Activated naive CD8-positive, alpha-beta T cell treated with anti-CD3 and anti-CD28 coated beads, Interleukin-2, amount 10 ng/mL, durations not matched to agents 7 days and 5 days (primary cell): ENCODE measurements at regions not wholly inside any gene's neighbourhood (a gene's known extent, or its start where the extent isn't known, plus 50 kb on each side); places are given as distances from the start of the nearest gene placed in this dataset.

Experiments used
- ATAC-seq: fragments of 150-1000 bp; cut with Tn5 transposase; one replicate; pipeline ENCODE4 v1.10.0; 2021; ENCODE audit warnings: low read depth, moderate library complexity
- POLR2A ChIA-PET: fragments of 350-600 bp; sonication (Branson Sonifier 250); formaldehyde crosslinking; loops from one replicate; lab custom pipeline; 2021; ENCODE audit warnings: antibody characterized with exemption; lab: Charles Lee
- DNase-seq: peaks from one replicate; pipeline ENCODE4 v3.0.0; 2021
- H3K27ac Mint-ChIP-seq: one replicate; pipeline ENCODE4 v1.8.0; 2022; ENCODE audit warnings: mild to moderate bottlenecking, mixed read lengths
- H3K27me3 Mint-ChIP-seq: one replicate; pipeline ENCODE4 v1.8.0; 2022; ENCODE audit warnings: mild to moderate bottlenecking, moderate library complexity, mixed read lengths
- H3K36me3 Mint-ChIP-seq: one replicate; pipeline ENCODE4 v1.8.0; 2021; ENCODE audit warnings: mild to moderate bottlenecking, mixed read lengths
- H3K4me1 Mint-ChIP-seq: one replicate; pipeline ENCODE4 v1.8.0; 2021; ENCODE audit warnings: mixed read lengths
- H3K4me3 Mint-ChIP-seq: one replicate; pipeline ENCODE4 v1.8.0; 2022; ENCODE audit warnings: mild to moderate bottlenecking, moderate library complexity, mixed read lengths
- H3K9me3 Mint-ChIP-seq: one replicate; pipeline ENCODE4 v1.8.0; 2021; ENCODE audit warnings: mixed read lengths

DNA sequence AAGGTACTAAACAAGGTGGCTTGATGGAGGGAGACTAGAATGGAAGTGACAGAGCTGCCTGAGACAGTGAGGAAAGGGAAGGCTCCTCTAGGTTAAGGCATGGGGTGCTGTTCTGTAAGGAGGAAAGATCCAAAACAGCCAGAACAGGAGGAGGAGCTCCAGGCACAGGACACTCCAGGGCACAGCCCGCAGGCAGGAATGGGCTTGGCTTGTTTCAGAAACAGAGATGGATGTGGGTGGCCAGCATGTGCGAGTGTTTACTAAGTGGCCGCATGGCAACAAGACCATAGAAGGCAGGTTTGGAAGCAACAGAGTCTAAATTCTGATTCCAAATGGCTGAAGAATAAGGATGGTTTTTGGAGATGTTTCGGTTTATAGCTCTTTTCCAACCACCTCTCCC lies 889.1 kb downstream of the AACS start:
- H3K27me3 Mint-ChIP-seq: no peaks in the 10 kb centered on the region
- H3K4me1 Mint-ChIP-seq: no peaks in the 10 kb centered on the region
- no peak overlapping the region for H3K27ac Mint-ChIP-seq
- H3K4me3 Mint-ChIP-seq: no peak overlapping the region
- peaks cover 8% of the 10 kb centered on the region for H3K9me3 Mint-ChIP-seq
- ATAC-seq: no peak
- POLR2A ChIA-PET: no interaction called here
- no peaks in the 10 kb centered on the region for H3K36me3 Mint-ChIP-seq
- no peak for DNase-seq

GRCh38 chr12:125956186-125956585 lies 891.0 kb downstream of the AACS start:
- H3K27ac Mint-ChIP-seq: no peak overlapping the region
- H3K36me3 Mint-ChIP-seq: no peaks in the 10 kb centered on the region
- POLR2A ChIA-PET: no interaction called here
- peaks cover 11% of the 10 kb centered on the region for H3K9me3 Mint-ChIP-seq
- H3K4me3 Mint-ChIP-seq: no peak overlapping the region
- H3K27me3 Mint-ChIP-seq: no peaks in the 10 kb centered on the region
- H3K4me1 Mint-ChIP-seq: no peaks in the 10 kb centered on the region
- DNase-seq: no peak
- no peak for ATAC-seq

DNA sequence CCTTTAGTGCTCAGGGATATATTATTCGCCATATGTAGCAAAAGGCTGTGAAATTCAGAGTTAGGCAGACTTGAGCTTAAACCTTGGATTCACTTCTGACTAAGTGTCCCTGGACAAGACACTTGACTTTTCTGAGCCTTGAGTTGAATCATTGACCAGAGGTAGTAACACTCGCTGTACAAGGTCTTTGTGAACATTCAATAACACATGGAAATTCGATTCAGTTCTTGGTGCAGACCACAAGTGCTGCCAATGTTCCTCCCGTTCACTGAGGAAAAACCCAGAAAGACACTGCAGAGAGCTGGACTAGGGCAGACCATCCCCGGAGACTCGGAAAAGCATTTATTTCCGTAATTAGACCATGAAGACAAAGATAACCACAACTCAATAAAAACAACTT lies 901.4 kb downstream of the AACS start:
- DNase-seq: no peak

DNA sequence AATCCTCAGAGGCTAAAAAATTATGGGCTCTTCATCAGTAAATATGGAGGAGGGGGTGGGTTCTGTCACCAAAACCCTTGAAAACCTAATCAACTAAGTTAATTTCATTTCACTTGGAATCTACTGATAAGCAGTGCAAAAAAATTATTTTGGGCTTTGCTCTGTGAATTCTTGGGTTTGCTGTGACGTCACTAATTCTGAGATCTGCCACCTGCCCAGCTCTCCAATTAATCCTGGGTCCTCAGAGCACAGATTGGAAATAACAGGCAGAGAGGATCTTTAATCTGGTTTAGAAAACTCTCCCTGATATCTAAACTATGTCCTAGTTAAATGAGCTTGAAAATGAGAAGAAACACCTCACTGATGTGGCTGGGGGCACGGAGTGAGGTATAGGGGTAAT lies 903.2 kb downstream of the AACS start:
- POLR2A ChIA-PET: no interaction called here
- Mint-ChIP-seq H3K36me3 (no peaks in the 10 kb centered on the region), H3K27me3 (no peaks in the 10 kb centered on the region), H3K27ac (no peak overlapping the region), H3K4me3 (no peak overlapping the region), H3K9me3 (peaks cover 8% of the 10 kb centered on the region), H3K4me1 (no peaks in the 10 kb centered on the region)
- ATAC-seq (no peak), DNase-seq (no peak)

More for the DNA sequence above, 901.4 kb downstream of the AACS start:
- H3K4me3 Mint-ChIP-seq: no peak overlapping the region
- H3K9me3 Mint-ChIP-seq: peaks cover 10% of the 10 kb centered on the region
- no peaks in the 10 kb centered on the region for H3K36me3 Mint-ChIP-seq
- no peaks in the 10 kb centered on the region for H3K27me3 Mint-ChIP-seq
- ATAC-seq: no peak
- no peak overlapping the region for H3K27ac Mint-ChIP-seq
- POLR2A ChIA-PET: no interaction called here
- no peaks in the 10 kb centered on the region for H3K4me1 Mint-ChIP-seq

DNA sequence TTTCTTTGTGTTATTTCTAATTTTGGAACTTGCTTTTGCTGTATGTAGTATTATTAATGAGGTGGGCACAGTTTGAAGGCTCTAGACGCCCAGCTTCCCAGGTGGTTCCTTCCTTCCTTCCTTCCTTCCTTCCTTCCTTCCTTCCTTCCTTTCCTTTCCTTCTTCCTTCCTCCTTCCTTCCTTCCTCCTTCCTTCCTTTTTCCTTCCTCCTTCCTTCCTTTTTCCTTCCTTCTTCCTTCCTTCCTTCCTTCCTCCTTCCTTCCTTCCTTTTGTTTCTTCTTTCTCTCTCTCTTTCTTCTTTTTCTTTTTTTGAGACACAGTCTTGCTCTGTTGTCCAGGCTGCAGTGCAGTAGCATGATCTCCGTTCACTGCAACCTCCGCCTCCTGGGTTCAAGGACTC lies 906.7 kb downstream of the AACS start:
- H3K4me3 Mint-ChIP-seq: no peak overlapping the region
- no peaks in the 10 kb centered on the region for H3K27me3 Mint-ChIP-seq
- no peaks in the 10 kb centered on the region for H3K9me3 Mint-ChIP-seq
- H3K36me3 Mint-ChIP-seq: no peaks in the 10 kb centered on the region
- no peak for ATAC-seq
- no peak overlapping the region for H3K27ac Mint-ChIP-seq
- POLR2A ChIA-PET: no interaction called here
- no peaks in the 10 kb centered on the region for H3K4me1 Mint-ChIP-seq
- no peak for DNase-seq

DNA sequence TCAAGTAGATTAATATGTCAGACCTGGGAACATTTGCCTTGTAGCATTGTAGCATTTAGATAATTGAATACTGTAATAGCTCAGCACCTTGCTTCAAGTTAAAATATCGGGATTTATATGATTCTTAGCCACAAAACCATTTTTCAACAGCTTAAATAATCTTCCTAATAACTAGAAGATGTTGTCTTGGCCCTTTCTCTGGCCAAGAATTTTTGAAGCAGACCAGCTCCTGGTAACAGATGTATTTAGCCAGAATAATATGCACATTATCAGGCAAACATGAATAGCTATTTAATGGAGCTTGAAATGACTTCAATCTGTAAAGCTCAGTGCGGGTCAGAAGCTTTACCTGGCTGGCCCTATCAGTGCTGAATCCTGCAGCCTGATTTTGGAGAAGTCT lies 913.1 kb downstream of the AACS start:
- H3K27me3 Mint-ChIP-seq: no peaks in the 10 kb centered on the region
- H3K4me1 Mint-ChIP-seq: no peaks in the 10 kb centered on the region
- no peak overlapping the region for H3K27ac Mint-ChIP-seq
- no peak overlapping the region for H3K4me3 Mint-ChIP-seq
- no peak for DNase-seq
- no peaks in the 10 kb centered on the region for H3K36me3 Mint-ChIP-seq
- peaks cover 2% of the 10 kb centered on the region for H3K9me3 Mint-ChIP-seq
- POLR2A ChIA-PET: no interaction called here
- no peak for ATAC-seq

DNA sequence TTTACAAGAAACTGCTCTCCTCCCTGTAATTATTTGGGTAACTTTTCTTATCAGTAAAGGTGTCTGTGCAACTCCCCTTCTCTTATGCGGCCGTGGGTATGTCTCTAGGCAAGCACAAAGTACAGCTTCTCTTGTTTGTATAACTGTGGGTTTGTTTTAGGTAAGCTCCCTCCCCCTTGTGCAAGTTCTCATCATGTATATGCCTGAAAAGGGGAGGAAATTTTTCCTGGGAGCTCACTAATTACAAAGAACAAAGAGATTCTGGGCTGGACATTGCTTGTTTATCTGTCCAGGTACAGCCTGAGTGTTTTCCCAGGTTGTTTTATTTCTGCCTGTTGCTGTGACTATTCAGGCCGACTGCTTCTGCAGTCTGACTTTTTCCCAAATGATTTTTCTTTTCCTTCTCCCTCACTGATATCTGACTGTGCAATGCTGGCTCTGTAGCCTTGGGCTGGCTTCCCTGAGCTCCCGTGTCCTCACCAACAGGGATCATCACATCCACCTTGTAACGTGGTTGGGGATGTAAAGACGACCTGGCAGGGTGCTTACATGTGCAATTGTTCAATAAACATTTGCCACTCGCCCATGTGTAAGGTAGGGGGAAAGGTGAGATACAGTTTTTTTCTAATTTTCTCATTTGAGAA lies 916.5 kb downstream of the AACS start:
- no peaks in the 10 kb centered on the region for H3K36me3 Mint-ChIP-seq
- peaks cover 2% of the 10 kb centered on the region for H3K9me3 Mint-ChIP-seq
- H3K4me3 Mint-ChIP-seq: no peak overlapping the region
- peaks cover 5% of the 10 kb centered on the region for H3K27me3 Mint-ChIP-seq
- no peak for ATAC-seq
- H3K27ac Mint-ChIP-seq: no peak overlapping the region
- POLR2A ChIA-PET: no interaction called here
- no peaks in the 10 kb centered on the region for H3K4me1 Mint-ChIP-seq
- DNase-seq: no peak

DNA sequence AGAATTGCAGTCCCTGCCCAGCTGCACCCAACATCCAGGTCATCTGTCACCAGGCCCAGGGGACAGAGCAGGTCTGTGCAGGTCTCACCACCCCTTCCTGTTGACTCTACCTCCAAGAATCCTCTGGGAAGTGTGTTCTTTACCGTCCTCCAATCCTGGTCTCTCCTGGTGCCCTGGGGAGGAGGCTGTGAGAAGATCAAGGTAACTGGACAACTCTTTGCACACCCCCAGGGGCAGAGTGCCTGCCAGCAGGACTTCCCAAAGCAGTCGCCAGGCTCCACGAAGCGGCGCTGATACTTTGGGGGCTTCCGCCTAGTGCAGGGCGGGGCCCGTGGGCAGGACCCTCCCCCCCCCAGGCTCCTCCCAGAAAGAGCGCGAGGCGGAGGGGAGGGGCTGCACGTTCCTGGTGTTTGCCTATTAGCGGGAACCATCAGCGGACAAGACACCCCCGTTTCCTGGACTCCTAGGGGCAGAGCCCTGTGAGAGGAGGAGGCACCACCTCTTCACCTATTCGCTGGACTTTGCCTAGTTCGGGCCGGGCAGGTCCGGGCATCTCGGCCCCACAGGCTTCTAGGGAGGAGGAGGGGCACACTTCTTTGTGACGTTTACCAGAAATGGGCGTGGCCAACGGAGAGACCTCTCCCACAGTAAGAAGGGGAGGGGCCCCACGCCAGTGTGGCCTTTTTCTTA lies 918.0 kb downstream of the AACS start:
- DNase-seq (no peak), ATAC-seq (peak; percentile 14)
- Mint-ChIP-seq H3K9me3 (peaks cover 2% of the 10 kb centered on the region), H3K27me3 (peaks cover 5% of the 10 kb centered on the region), H3K4me3 (no peak overlapping the region), H3K27ac (no peak overlapping the region), H3K4me1 (no peaks in the 10 kb centered on the region), H3K36me3 (no peaks in the 10 kb centered on the region)
- POLR2A ChIA-PET: no interaction called here

DNA sequence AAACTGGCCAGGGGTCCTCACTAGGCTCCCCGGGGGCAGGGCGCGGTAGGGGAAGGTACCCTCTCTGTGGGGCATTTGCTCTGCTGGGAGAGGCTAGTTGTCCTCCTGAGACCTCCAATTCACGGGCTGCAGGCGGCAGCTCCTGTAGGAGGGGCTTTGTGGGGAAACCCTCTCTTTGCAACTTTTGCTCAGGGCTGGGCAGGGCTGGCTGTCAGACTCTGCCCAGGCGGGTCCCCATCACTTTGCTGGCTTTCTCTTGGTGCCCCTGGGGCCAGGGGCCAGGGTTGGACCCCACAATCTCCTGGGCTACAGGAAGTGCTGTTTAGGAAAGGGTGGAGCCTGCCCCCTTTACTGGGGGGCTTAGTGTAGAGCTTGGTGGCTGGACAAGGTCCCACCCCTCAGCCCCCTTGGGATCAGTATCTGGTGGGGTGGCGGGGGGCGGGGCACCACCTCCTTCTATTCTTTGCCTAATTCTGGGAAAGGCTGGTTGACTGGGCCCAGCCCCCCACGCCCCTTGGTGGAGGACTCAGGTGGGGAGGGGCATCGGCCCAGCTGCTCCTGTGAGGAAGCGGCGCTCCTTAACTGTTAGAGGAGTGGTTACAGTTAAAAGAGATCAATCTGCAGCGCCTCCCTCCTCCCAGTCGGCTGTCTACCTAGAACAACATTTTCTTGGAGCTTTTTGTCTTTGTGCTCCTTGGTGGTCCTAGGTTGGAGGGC lies 918.7 kb downstream of the AACS start:
- DNase-seq (no peak), ATAC-seq (no peak)
- POLR2A ChIA-PET: no interaction called here
- H3K4me1 Mint-ChIP-seq: no peaks in the 10 kb centered on the region
- H3K4me3 Mint-ChIP-seq: no peak overlapping the region
- peaks cover 5% of the 10 kb centered on the region for H3K27me3 Mint-ChIP-seq
- H3K9me3 Mint-ChIP-seq: peaks cover 2% of the 10 kb centered on the region
- H3K27ac Mint-ChIP-seq: no peak overlapping the region
- H3K36me3 Mint-ChIP-seq: no peaks in the 10 kb centered on the region

GRCh38 chr12:125988545-125988944 lies 923.3 kb downstream of the AACS start:
- Mint-ChIP-seq H3K4me3 (no peak overlapping the region), H3K36me3 (no peaks in the 10 kb centered on the region), H3K4me1 (no peaks in the 10 kb centered on the region), H3K27me3 (peaks cover 5% of the 10 kb centered on the region), H3K27ac (no peak overlapping the region), H3K9me3 (no peaks in the 10 kb centered on the region)
- no peak for ATAC-seq
- POLR2A ChIA-PET: no interaction called here
- DNase-seq: no peak

DNA sequence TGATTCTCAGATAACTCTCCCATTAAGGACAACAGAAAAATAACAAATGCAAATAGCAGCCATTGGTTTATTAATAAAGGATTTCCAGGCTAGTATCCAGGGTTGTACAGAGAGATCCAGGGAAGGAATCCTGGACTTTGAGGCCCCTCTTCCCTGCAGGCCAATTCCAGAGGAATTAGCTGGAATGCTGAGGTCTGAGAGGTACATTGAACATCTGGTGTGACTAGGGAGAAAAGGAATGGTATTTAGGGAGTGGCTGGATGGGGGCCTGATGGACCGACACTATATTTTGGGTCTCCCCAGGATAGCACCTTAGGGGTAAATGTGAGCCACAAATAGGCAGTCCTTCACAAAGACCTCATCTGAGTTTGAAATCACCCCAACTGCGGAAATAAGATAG lies 924.5 kb downstream of the AACS start:
- no peak for ATAC-seq
- POLR2A ChIA-PET: no interaction called here
- Mint-ChIP-seq H3K9me3 (no peaks in the 10 kb centered on the region), H3K36me3 (no peaks in the 10 kb centered on the region), H3K4me3 (no peak overlapping the region), H3K4me1 (no peaks in the 10 kb centered on the region), H3K27ac (no peak overlapping the region), H3K27me3 (peaks cover under 1% of the 10 kb centered on the region)
- no peak for DNase-seq

GRCh38 chr12:125996443-125996842 lies 931.2 kb downstream of the AACS start:
- Mint-ChIP-seq H3K27ac (no peak overlapping the region), H3K36me3 (no peaks in the 10 kb centered on the region), H3K4me1 (no peaks in the 10 kb centered on the region), H3K9me3 (peaks cover 2% of the 10 kb centered on the region), H3K27me3 (no peaks in the 10 kb centered on the region), H3K4me3 (no peak overlapping the region)
- no peak for DNase-seq
- no peak for ATAC-seq
- POLR2A ChIA-PET: no interaction called here

- ATAC-seq (no peak), DNase-seq (no peak)
- Mint-ChIP-seq H3K4me1 (no peaks in the 10 kb centered on the region), H3K36me3 (no peaks in the 10 kb centered on the region), H3K27me3 (no peaks in the 10 kb centered on the region), H3K9me3 (peaks cover 5% of the 10 kb centered on the region), H3K27ac (no peak overlapping the region), H3K4me3 (no peak overlapping the region)
- POLR2A ChIA-PET: no interaction called here
Measured at GRCh38 chr12:125999628-126000027, 934.4 kb downstream of the AACS start.

- H3K27ac Mint-ChIP-seq: no peak overlapping the region
- POLR2A ChIA-PET: no interaction called here
- peaks cover 12% of the 10 kb centered on the region for H3K9me3 Mint-ChIP-seq
- no peak for ATAC-seq
- no peaks in the 10 kb centered on the region for H3K27me3 Mint-ChIP-seq
- H3K4me1 Mint-ChIP-seq: no peaks in the 10 kb centered on the region
- no peak for DNase-seq
- no peak overlapping the region for H3K4me3 Mint-ChIP-seq
- no peaks in the 10 kb centered on the region for H3K36me3 Mint-ChIP-seq
Measured at GRCh38 chr12:126019385-126019784, 954.1 kb downstream of the AACS start.
